ENCODE measurements at regions not wholly inside any gene's neighbourhood (a gene's known extent, or its start where the extent isn't known, plus 50 kb on each side); places are given as distances from the start of the nearest gene placed in this dataset.
"Not testable (repeated sequence)": the region's sequence is repeated elsewhere in the genome, so short reads cannot be mapped to it uniquely, and the experiment has no call there.

DNA sequence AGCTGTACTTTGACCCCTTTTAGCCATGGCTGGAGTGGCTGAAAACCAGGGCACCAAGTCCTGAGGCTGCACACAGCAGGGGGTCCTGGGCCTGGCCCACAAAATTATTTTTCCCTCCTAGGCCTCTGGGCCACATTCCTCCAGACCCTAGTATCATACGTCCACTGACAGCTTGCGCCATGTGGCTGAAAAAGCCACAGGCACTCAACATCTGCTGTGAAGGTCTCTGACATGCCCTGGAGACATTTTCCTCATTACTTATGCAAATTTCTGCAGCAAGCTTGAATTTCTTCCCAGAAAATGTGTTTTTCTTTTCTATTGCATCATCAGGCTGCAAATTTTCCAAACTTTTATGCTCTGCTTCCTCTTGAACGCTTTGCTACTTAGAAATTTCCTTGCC lies 239.0 kb downstream of the SQOR start:
- CTCF ChIA-PET: no interaction called here
- Mint-ChIP-seq H3K27ac (ENCODE audit: unreplicated experiment) (no peak overlapping the region), H3K36me3 (ENCODE audit: insufficient read depth, unreplicated experiment) (no peaks in the 10 kb centered on the region), H3K4me1 (ENCODE audit: low read depth, unreplicated experiment) (no peaks in the 10 kb centered on the region), H3K4me3 (ENCODE audit: low read depth, unreplicated experiment) (no peak overlapping the region), H3K9me3 (ENCODE audit: low read depth, unreplicated experiment) (peaks cover 6% of the 10 kb centered on the region), H3K27me3 (ENCODE audit: unreplicated experiment) (peaks cover 71% of the 10 kb centered on the region)
- intact Hi-C loops (cut with micrococcal nuclease; ENCODE audit: unreplicated experiment): no loop called here
- BruUV-seq (replicated peaks): no TSS peak
- TF ChIP-seq, protein P1, sequence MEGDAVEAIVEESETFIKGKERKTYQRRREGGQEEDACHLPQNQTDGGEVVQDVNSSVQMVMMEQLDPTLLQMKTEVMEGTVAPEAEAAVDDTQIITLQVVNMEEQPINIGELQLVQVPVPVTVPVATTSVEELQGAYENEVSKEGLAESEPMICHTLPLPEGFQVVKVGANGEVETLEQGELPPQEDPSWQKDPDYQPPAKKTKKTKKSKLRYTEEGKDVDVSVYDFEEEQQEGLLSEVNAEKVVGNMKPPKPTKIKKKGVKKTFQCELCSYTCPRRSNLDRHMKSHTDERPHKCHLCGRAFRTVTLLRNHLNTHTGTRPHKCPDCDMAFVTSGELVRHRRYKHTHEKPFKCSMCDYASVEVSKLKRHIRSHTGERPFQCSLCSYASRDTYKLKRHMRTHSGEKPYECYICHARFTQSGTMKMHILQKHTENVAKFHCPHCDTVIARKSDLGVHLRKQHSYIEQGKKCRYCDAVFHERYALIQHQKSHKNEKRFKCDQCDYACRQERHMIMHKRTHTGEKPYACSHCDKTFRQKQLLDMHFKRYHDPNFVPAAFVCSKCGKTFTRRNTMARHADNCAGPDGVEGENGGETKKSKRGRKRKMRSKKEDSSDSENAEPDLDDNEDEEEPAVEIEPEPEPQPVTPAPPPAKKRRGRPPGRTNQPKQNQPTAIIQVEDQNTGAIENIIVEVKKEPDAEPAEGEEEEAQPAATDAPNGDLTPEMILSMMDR (IDR thresholded peaks at IDR 0.05; ENCODE audit: unreplicated experiment): no peak
- DNase-seq: no peak

- H3K27me3 Mint-ChIP-seq (ENCODE audit: unreplicated experiment): peaks cover 72% of the 10 kb centered on the region
- H3K9me3 Mint-ChIP-seq (ENCODE audit: low read depth, unreplicated experiment); H3K4me3 Mint-ChIP-seq (ENCODE audit: low read depth, unreplicated experiment); BruUV-seq (replicated peaks); intact Hi-C loops (cut with micrococcal nuclease; ENCODE audit: unreplicated experiment); H3K27ac Mint-ChIP-seq (ENCODE audit: unreplicated experiment); DNase-seq; H3K4me1 Mint-ChIP-seq (ENCODE audit: low read depth, unreplicated experiment); H3K36me3 Mint-ChIP-seq (ENCODE audit: insufficient read depth, unreplicated experiment): not testable (repeated sequence)
- CTCF ChIA-PET: interaction anchor here (0.6 kb wide), 1 partner anchor 8 kb away, joined by 4 read pairs; no protein-coding TSS in a partner anchor
Observed at GRCh38 chr15:45874566-45874965, 239.7 kb downstream of the SQOR start.

DNA sequence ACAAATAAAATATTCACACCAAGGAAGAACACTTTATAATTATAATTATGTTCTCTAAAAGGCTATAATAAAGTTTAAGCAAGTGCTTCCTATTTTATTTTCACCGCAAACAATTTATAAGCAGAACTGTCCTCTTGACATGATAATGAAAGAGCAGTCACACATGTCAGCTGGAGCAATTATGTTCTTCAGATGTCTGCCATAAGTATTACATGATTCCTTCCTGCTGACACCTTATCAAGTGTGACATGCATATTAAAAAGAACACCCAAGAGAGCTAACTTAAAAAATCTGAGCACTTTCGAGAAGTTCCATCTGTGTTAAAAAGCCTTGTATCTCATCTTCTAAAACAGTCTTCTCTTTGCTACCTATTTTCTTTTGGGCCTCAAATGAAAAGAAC lies 249.5 kb downstream of the SQOR start:
- no peak overlapping the region for H3K4me3 Mint-ChIP-seq (ENCODE audit: low read depth, unreplicated experiment)
- intact Hi-C loops (cut with micrococcal nuclease; ENCODE audit: unreplicated experiment): no loop called here
- no peak overlapping the region for H3K27ac Mint-ChIP-seq (ENCODE audit: unreplicated experiment)
- CTCF ChIA-PET: interaction anchor here (0.7 kb wide), 1 partner anchor 10 kb away, joined by 3 read pairs; no protein-coding TSS in a partner anchor
- DNase-seq: no peak
- H3K9me3 Mint-ChIP-seq (ENCODE audit: low read depth, unreplicated experiment): no peaks in the 10 kb centered on the region
- TF ChIP-seq, protein P1 (IDR thresholded peaks at IDR 0.05; ENCODE audit: unreplicated experiment): no peak
- peaks cover 16% of the 10 kb centered on the region for H3K27me3 Mint-ChIP-seq (ENCODE audit: unreplicated experiment)
- H3K4me1 Mint-ChIP-seq (ENCODE audit: low read depth, unreplicated experiment): no peaks in the 10 kb centered on the region
- BruUV-seq (replicated peaks): no TSS peak
- no peaks in the 10 kb centered on the region for H3K36me3 Mint-ChIP-seq (ENCODE audit: insufficient read depth, unreplicated experiment)

DNA sequence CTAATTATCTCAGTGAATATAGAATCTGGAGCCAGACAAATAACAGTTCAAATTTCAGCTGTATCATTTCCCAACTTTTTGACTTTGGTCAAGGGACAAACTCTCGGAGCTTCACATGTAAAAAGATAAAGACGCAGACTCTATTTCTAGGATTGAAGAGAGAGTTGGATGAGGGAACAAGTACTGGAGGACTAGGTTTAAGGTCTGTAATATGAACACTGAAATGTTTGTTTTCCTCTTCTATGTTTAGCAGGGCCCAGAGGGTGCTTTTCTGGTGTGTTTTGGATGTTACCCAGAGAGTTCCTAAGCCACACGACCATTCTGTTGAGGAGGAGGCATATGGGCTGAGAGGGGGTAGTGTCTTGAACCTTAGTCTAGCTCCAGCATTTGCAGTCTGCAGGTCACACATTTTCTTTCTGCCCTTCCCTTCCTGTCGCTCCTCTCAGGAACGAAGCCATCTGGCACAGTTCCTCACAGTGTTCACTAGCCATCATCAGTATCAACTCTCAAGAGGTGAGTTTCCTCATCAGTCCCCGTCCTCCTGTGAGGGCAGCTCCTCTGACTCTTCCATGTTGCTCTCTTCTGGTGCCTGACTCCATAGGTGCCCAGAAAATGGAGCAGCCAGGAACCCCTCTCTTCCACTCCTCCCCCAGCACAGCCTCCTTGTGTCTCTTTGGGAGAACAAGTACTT lies 250.1 kb downstream of the SQOR start:
- intact Hi-C loops (cut with micrococcal nuclease; ENCODE audit: unreplicated experiment): no loop called here
- no peak overlapping the region for H3K4me3 Mint-ChIP-seq (ENCODE audit: low read depth, unreplicated experiment)
- H3K36me3 Mint-ChIP-seq (ENCODE audit: insufficient read depth, unreplicated experiment): no peaks in the 10 kb centered on the region
- CTCF ChIA-PET: interaction anchor here (0.7 kb wide), 1 partner anchor 9 kb away, joined by 3 read pairs; no protein-coding TSS in a partner anchor
- no peaks in the 10 kb centered on the region for H3K4me1 Mint-ChIP-seq (ENCODE audit: low read depth, unreplicated experiment)
- TF ChIP-seq, protein P1 (IDR thresholded peaks at IDR 0.05; ENCODE audit: unreplicated experiment): no peak
- H3K27ac Mint-ChIP-seq (ENCODE audit: unreplicated experiment): no peak overlapping the region
- H3K9me3 Mint-ChIP-seq (ENCODE audit: low read depth, unreplicated experiment): no peaks in the 10 kb centered on the region
- no TSS peak for BruUV-seq (replicated peaks)
- no peak for DNase-seq
- peaks cover 14% of the 10 kb centered on the region for H3K27me3 Mint-ChIP-seq (ENCODE audit: unreplicated experiment)

DNA sequence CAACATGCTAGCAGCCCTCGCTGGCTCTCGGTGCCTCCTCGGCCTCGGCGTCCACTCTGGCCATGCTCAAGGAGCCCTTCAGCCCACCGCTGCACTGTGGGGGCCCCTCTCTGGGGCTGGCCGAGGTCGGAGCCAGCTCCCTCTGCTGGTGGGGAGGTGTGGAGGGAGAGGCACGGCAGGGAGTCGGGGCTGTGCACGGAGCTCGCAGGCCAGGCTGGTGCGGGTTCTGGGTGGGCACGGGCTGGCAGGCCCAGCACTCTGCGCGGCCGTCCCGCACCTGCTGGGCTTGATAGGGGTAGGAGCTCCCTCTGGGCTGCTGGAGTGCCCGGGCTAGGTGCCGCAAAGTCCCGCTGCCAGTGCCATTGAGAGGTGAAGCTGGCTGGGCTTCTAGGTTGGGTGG lies 251.0 kb downstream of the SQOR start:
- BruUV-seq (replicated peaks): no TSS peak
- Mint-ChIP-seq H3K36me3 (ENCODE audit: insufficient read depth, unreplicated experiment) (no peaks in the 10 kb centered on the region), H3K27ac (ENCODE audit: unreplicated experiment) (no peak overlapping the region), H3K4me3 (ENCODE audit: low read depth, unreplicated experiment) (no peak overlapping the region), H3K9me3 (ENCODE audit: low read depth, unreplicated experiment) (no peaks in the 10 kb centered on the region), H3K27me3 (ENCODE audit: unreplicated experiment) (peaks cover 5% of the 10 kb centered on the region), H3K4me1 (ENCODE audit: low read depth, unreplicated experiment) (no peaks in the 10 kb centered on the region)
- TF ChIP-seq, protein P1 (IDR thresholded peaks at IDR 0.05; ENCODE audit: unreplicated experiment): no peak
- CTCF ChIA-PET: no interaction called here
- DNase-seq: no peak
- intact Hi-C loops (cut with micrococcal nuclease; ENCODE audit: unreplicated experiment): no loop called here
